RPMI8226 (cell line): ENCODE measurements at regions not wholly inside any gene's neighbourhood (a gene's known extent, or its start where the extent isn't known, plus 50 kb on each side); places are given as distances from the start of the nearest gene placed in this dataset.
"Not testable (repeated sequence)": the region's sequence is repeated elsewhere in the genome, so short reads cannot be mapped to it uniquely, and the experiment has no call there.

Experiments
- DNase-seq: peaks from one replicate; pipeline ENCODE4 v3.0.0-alpha.2; 2015

- DNase-seq, result not testable (repeated sequence)
Observed at GRCh38 chr1:245061808-245062207, 93.0 kb upstream of the KIF26B start.

GRCh38 chr1:245060684-245061374 lies 94.0 kb upstream of the KIF26B start:
- DNase-seq, result no peak

- DNase-seq, result no peak
Observed at GRCh38 chr1:245059806-245060424, 94.9 kb upstream of the KIF26B start.

- DNase-seq, result no peak
Observed at GRCh38 chr1:245058882-245059281, 95.9 kb upstream of the KIF26B start.

GRCh38 chr1:245058436-245058835 lies 96.3 kb upstream of the KIF26B start:
- DNase-seq, result no peak

GRCh38 chr1:245056913-245057312 lies 97.9 kb upstream of the KIF26B start:
- no peak for DNase-seq

GRCh38 chr1:245056296-245056695 lies 98.5 kb upstream of the KIF26B start:
- DNase-seq, result not testable (repeated sequence)

GRCh38 chr1:245055752-245056151 lies 99.0 kb upstream of the KIF26B start:
- DNase-seq, result no peak

GRCh38 chr1:245054507-245055270 lies 100.1 kb upstream of the KIF26B start:
- no peak for DNase-seq

- DNase-seq, result no peak
Observed at GRCh38 chr1:245054105-245054504, 100.7 kb upstream of the KIF26B start.

- no peak for DNase-seq
Observed at GRCh38 chr1:245052258-245052657, 102.5 kb upstream of the KIF26B start.

GRCh38 chr1:245051349-245052221 lies 103.2 kb upstream of the KIF26B start:
- DNase-seq, result no peak

- DNase-seq, result no peak
Observed at GRCh38 chr1:245046769-245047168, 108.0 kb upstream of the KIF26B start.

GRCh38 chr1:245046315-245046714 lies 108.5 kb upstream of the KIF26B start:
- no peak for DNase-seq

GRCh38 chr1:245045087-245045881 lies 109.5 kb upstream of the KIF26B start:
- peak; percentile 19 for DNase-seq

- DNase-seq, result no peak
Observed at GRCh38 chr1:245043611-245043940, 111.2 kb upstream of the KIF26B start.

- DNase-seq, result no peak
Observed at GRCh38 chr1:245041058-245041698, 113.6 kb upstream of the KIF26B start.

- DNase-seq, result no peak
Observed at GRCh38 chr1:245039196-245039595, 115.6 kb upstream of the KIF26B start.

GRCh38 chr1:245036102-245036501 lies 118.7 kb upstream of the KIF26B start:
- no peak for DNase-seq

GRCh38 chr1:245031041-245031440 lies 123.7 kb upstream of the KIF26B start:
- no peak for DNase-seq

- no peak for DNase-seq
Observed at GRCh38 chr1:245026247-245026646, 128.5 kb upstream of the KIF26B start.

GRCh38 chr1:245025525-245025924 lies 129.3 kb upstream of the KIF26B start:
- DNase-seq, result no peak
